ENCODE measurements at regions not wholly inside any gene's neighbourhood (a gene's known extent, or its start where the extent isn't known, plus 50 kb on each side); places are given as distances from the start of the nearest gene placed in this dataset.

GRCh38 chr2:41078341-41078740 lies 626.5 kb upstream of the SLC8A1 start (continued):
- no peak for TF ChIP-seq RAD21 (conservative IDR thresholded peaks at IDR 0.05 in 1 of 2, IDR thresholded peaks at IDR 0.05 in 1 of 2)

DNA sequence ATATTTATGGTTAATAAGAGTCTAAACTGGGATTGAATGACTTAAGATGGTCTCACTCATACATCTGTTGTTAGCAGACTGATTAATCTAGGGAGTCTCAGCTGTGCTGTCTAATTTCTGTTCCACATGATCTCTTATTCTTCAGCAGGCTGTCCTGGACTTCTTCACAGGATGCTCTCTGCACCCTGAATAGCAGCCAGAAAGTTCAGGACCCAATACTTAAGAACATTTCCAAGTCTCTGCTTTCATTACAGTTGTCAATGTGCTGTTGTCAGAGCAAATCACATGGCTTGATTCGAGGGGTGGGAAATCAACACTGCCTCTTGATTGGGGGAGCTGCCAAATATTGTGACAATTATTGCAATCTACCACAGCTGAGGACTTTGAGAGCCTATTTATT lies 627.1 kb upstream of the SLC8A1 start:
- ATAC-seq (no peak), DNase-seq (ENCODE audit: low read depth in 1 of 2, low spot score in 1 of 2) (no peak), FAIRE-seq (no peak)
- CTCF ChIA-PET, result no interaction called here
- no peak overlapping the region for H3K27ac ChIP-seq
- no peak overlapping the region for H3K4me3 ChIP-seq
- TF ChIP-seq RAD21 (conservative IDR thresholded peaks at IDR 0.05 in 1 of 2, IDR thresholded peaks at IDR 0.05 in 1 of 2) (no peak), MYC (IDR thresholded peaks at IDR 0.05; ENCODE audit: borderline replicate concordance, low read length) (no peak)
- TF ChIP-seq, protein P1, sequence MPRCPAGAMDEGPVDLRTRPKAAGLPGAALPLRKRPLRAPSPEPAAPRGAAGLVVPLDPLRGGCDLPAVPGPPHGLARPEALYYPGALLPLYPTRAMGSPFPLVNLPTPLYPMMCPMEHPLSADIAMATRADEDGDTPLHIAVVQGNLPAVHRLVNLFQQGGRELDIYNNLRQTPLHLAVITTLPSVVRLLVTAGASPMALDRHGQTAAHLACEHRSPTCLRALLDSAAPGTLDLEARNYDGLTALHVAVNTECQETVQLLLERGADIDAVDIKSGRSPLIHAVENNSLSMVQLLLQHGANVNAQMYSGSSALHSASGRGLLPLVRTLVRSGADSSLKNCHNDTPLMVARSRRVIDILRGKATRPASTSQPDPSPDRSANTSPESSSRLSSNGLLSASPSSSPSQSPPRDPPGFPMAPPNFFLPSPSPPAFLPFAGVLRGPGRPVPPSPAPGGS (IDR thresholded peaks at IDR 0.05), result no peak
- TF ChIP-seq, protein P2, sequence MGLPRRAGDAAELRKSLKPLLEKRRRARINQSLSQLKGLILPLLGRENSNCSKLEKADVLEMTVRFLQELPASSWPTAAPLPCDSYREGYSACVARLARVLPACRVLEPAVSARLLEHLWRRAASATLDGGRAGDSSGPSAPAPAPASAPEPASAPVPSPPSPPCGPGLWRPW (IDR thresholded peaks at IDR 0.05), result no peak
- H3K4me2 ChIP-seq, result no peak overlapping the region
- POLR2A ChIA-PET, result no interaction called here
- WGBS (ENCODE audit: missing lambda C conversion rate), result 0% methylated on average over 1 of the region's 1 CpG
- H3K9me3 ChIP-seq, result no peaks in the 10 kb centered on the region
- H3K4me1 ChIP-seq, result no peaks in the 10 kb centered on the region

- DNase-seq (ENCODE audit: low read depth in 1 of 2, low spot score in 1 of 2) (no peak), FAIRE-seq (no peak), ATAC-seq (no peak)
- CTCF ChIA-PET, result no interaction called here
- no peak overlapping the region for H3K27ac ChIP-seq
- H3K4me2 ChIP-seq, result no peak overlapping the region
- POLR2A ChIA-PET, result no interaction called here
- no peaks in the 10 kb centered on the region for H3K4me1 ChIP-seq
- WGBS (ENCODE audit: missing lambda C conversion rate), result 11% methylated on average over 3 of the region's 3 CpGs
- no peaks in the 10 kb centered on the region for H3K9me3 ChIP-seq
- H3K4me3 ChIP-seq, result no peak overlapping the region
- no peak for TF ChIP-seq HOXB13 (CRISPR knock-in tag; IDR thresholded peaks at IDR 0.05; ENCODE audit: low read depth)
- TF ChIP-seq SMC3 (IDR thresholded peaks at IDR 0.05), result no peak
- TF ChIP-seq TFCP2L1 (CRISPR knock-in tag; IDR thresholded peaks at IDR 0.05), result no peak
- TF ChIP-seq JUN (IDR thresholded peaks at IDR 0.05), result no peak
- TF ChIP-seq MAFK (IDR thresholded peaks at IDR 0.05; ENCODE audit: partially characterized antibody), result no peak
- TF ChIP-seq, protein P3, sequence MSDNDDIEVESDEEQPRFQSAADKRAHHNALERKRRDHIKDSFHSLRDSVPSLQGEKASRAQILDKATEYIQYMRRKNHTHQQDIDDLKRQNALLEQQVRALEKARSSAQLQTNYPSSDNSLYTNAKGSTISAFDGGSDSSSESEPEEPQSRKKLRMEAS (IDR thresholded peaks at IDR 0.05), result no peak
- TF ChIP-seq NPAS2 (CRISPR knock-in tag; IDR thresholded peaks at IDR 0.05; ENCODE audit: borderline replicate concordance), result no peak
- TF ChIP-seq MAZ (IDR thresholded peaks at IDR 0.05; ENCODE audit: borderline replicate concordance, low read depth, low read length), result no peak
- TF ChIP-seq SREBF2 (IDR thresholded peaks at IDR 0.05), result no peak
- no peak for TF ChIP-seq CHD2 (IDR thresholded peaks at IDR 0.05; ENCODE audit: low read length, partially characterized antibody)
- TF ChIP-seq, protein P4, sequence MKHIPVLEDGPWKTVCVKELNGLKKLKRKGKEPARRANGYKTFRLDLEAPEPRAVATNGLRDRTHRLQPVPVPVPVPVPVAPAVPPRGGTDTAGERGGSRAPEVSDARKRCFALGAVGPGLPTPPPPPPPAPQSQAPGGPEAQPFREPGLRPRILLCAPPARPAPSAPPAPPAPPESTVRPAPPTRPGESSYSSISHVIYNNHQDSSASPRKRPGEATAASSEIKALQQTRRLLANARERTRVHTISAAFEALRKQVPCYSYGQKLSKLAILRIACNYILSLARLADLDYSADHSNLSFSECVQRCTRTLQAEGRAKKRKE (CRISPR knock-in tag; IDR thresholded peaks at IDR 0.05; ENCODE audit: low read depth), result no peak
- no peak for TF ChIP-seq RARB (CRISPR knock-in tag; IDR thresholded peaks at IDR 0.05)
- no peak for TF ChIP-seq MYC (IDR thresholded peaks at IDR 0.05; ENCODE audit: borderline replicate concordance, low read length)
- no peak for TF ChIP-seq USF2 (IDR thresholded peaks at IDR 0.05)
- no peak for TF ChIP-seq BHLHE40 (IDR thresholded peaks at IDR 0.05; ENCODE audit: low read depth, low read length)
- TF ChIP-seq TP53 (CRISPR knock-in tag; IDR thresholded peaks at IDR 0.05), result no peak
Measured at GRCh38 chr2:41084321-41084720, 632.4 kb upstream of the SLC8A1 start.

GRCh38 chr2:41087946-41088345 lies 636.1 kb upstream of the SLC8A1 start:
- ChIA-PET POLR2A (no interaction called here), CTCF (no interaction called here)
- Histone ChIP-seq H3K27ac (no peak overlapping the region), H3K9me3 (no peaks in the 10 kb centered on the region), H3K4me3 (no peak overlapping the region), H3K4me1 (no peaks in the 10 kb centered on the region), H3K4me2 (no peak overlapping the region)
- FAIRE-seq (no peak), DNase-seq (ENCODE audit: low read depth in 1 of 2, low spot score in 1 of 2) (no peak), ATAC-seq (no peak)
- no peak for TF ChIP-seq CEBPB (IDR thresholded peaks at IDR 0.05)
- no peak for TF ChIP-seq FOSL2 (IDR thresholded peaks at IDR 0.05)
- TF ChIP-seq FOSL2 (CRISPR knock-in tag; IDR thresholded peaks at IDR 0.05), result no peak
- TF ChIP-seq RARB (CRISPR knock-in tag; IDR thresholded peaks at IDR 0.05), result no peak
- no peak for TF ChIP-seq HDAC2 (IDR thresholded peaks at IDR 0.05)
- TF ChIP-seq, protein P5, sequence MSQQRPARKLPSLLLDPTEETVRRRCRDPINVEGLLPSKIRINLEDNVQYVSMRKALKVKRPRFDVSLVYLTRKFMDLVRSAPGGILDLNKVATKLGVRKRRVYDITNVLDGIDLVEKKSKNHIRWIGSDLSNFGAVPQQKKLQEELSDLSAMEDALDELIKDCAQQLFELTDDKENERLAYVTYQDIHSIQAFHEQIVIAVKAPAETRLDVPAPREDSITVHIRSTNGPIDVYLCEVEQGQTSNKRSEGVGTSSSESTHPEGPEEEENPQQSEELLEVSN (IDR thresholded peaks at IDR 0.05; ENCODE audit: borderline replicate concordance, low read depth), result no peak

All from A549 (cell line).